Osteocyte (in vitro differentiated cells): ENCODE measurements at regions not wholly inside any gene's neighbourhood (a gene's known extent, or its start where the extent isn't known, plus 50 kb on each side); places are given as distances from the start of the nearest gene placed in this dataset.
A peak's percentile ranks its signal among the peaks of the same experiment; 100 is the strongest.

Experiments used
- DNase-seq: peaks from one replicate; pipeline ENCODE4 v3.0.0; 2021; ENCODE audit warnings: mixed read lengths; ENCODE audit not compliant: unreplicated experiment; ENCODE audit errors: extremely low spot score
- H3K27ac Mint-ChIP-seq: one replicate; pipeline ENCODE4 v1.8.0; 2021; ENCODE audit warnings: mild to moderate bottlenecking, mixed read lengths; ENCODE audit not compliant: unreplicated experiment
- H3K27me3 Mint-ChIP-seq: one replicate; pipeline ENCODE4 v1.8.0; 2021; ENCODE audit warnings: mixed read lengths; ENCODE audit not compliant: unreplicated experiment
- H3K36me3 Mint-ChIP-seq: one replicate; pipeline ENCODE4 v1.8.0; 2021; ENCODE audit warnings: mixed read lengths; ENCODE audit not compliant: unreplicated experiment
- H3K4me1 Mint-ChIP-seq: one replicate; pipeline ENCODE4 v1.8.0; 2021; ENCODE audit warnings: mixed read lengths; ENCODE audit not compliant: unreplicated experiment
- H3K4me3 Mint-ChIP-seq: one replicate; pipeline ENCODE4 v1.8.0; 2021; ENCODE audit warnings: mild to moderate bottlenecking, moderate library complexity, mixed read lengths; ENCODE audit not compliant: unreplicated experiment
- H3K9me3 Mint-ChIP-seq: one replicate; pipeline ENCODE4 v1.8.0; 2021; ENCODE audit warnings: mixed read lengths; ENCODE audit not compliant: unreplicated experiment
- CTCF ChIP-seq: fragments of 200-600 bp; sonication (generic); IDR thresholded peaks from 2 replicates; pipeline ENCODE4 v1.5.0; 2021; ENCODE audit warnings: antibody characterized with exemption, mild to moderate bottlenecking, moderate library complexity

- Mint-ChIP-seq H3K27ac (no peak overlapping the region), H3K36me3 (no peaks in the 10 kb centered on the region)
Observed at GRCh38 chr12:20175704-20176388, 192.5 kb upstream of the PDE3A start.

GRCh38 chr12:20181416-20182180 lies 186.7 kb upstream of the PDE3A start:
- Mint-ChIP-seq H3K9me3 (no peaks in the 10 kb centered on the region), H3K4me1 (peaks cover 13% of the 10 kb centered on the region), H3K27ac (no peak overlapping the region), H3K4me3 (no peak overlapping the region), H3K27me3 (no peaks in the 10 kb centered on the region), H3K36me3 (no peaks in the 10 kb centered on the region)
- DNase-seq, result no peak
- TF ChIP-seq CTCF, result no peak

More at GRCh38 chr12:20175704-20176388, 192.5 kb upstream of the PDE3A start:
- no peak for TF ChIP-seq CTCF
- Mint-ChIP-seq H3K4me3 (no peak overlapping the region), H3K4me1 (no peaks in the 10 kb centered on the region), H3K27me3 (no peaks in the 10 kb centered on the region), H3K9me3 (peaks cover 15% of the 10 kb centered on the region)
- DNase-seq, result no peak

GRCh38 chr12:20183563-20183962 lies 184.8 kb upstream of the PDE3A start:
- peak overlapping the region; percentile 3 for H3K27ac Mint-ChIP-seq
- H3K4me3 Mint-ChIP-seq, result no peak overlapping the region
- no peak for TF ChIP-seq CTCF
- peaks cover 13% of the 10 kb centered on the region for H3K4me1 Mint-ChIP-seq
- H3K9me3 Mint-ChIP-seq, result no peaks in the 10 kb centered on the region
- H3K36me3 Mint-ChIP-seq, result no peaks in the 10 kb centered on the region
- H3K27me3 Mint-ChIP-seq, result no peaks in the 10 kb centered on the region
- DNase-seq, result no peak

GRCh38 chr12:20184514-20184913 lies 183.8 kb upstream of the PDE3A start:
- Mint-ChIP-seq H3K4me1 (peaks cover 13% of the 10 kb centered on the region), H3K9me3 (no peaks in the 10 kb centered on the region), H3K36me3 (no peaks in the 10 kb centered on the region), H3K4me3 (no peak overlapping the region), H3K27ac (no peak overlapping the region), H3K27me3 (no peaks in the 10 kb centered on the region)
- TF ChIP-seq CTCF, result no peak
- no peak for DNase-seq

GRCh38 chr12:20187456-20187855 lies 180.9 kb upstream of the PDE3A start:
- Mint-ChIP-seq H3K4me1 (peaks cover 13% of the 10 kb centered on the region), H3K27ac (no peak overlapping the region), H3K36me3 (no peaks in the 10 kb centered on the region), H3K27me3 (no peaks in the 10 kb centered on the region), H3K9me3 (peaks cover 3% of the 10 kb centered on the region), H3K4me3 (no peak overlapping the region)
- no peak for DNase-seq
- no peak for TF ChIP-seq CTCF
